Endodermal cell (in vitro differentiated cells): ENCODE measurements at regions not wholly inside any gene's neighbourhood (a gene's known extent, or its start where the extent isn't known, plus 50 kb on each side); places are given as distances from the start of the nearest gene placed in this dataset.

Experiments used
- DNase-seq: peaks from one replicate; pipeline ENCODE4 v3.0.0-alpha.2; 2017
- H3K27ac ChIP-seq: 2 replicates; pipeline ENCODE4 v1.5.1; 2013; ENCODE audit warnings: mild to moderate bottlenecking, low read depth, low read length, moderate library complexity
- H3K27me3 ChIP-seq: 2 replicates; pipeline ENCODE4 v1.6.1; 2013; ENCODE audit warnings: mild to moderate bottlenecking, low read length, moderate library complexity; ENCODE audit not compliant: insufficient read depth, control insufficient read depth, poor library complexity, severe bottlenecking
- H3K36me3 ChIP-seq: 2 replicates; pipeline ENCODE4 v1.7.0; 2013; ENCODE audit warnings: mild to moderate bottlenecking, low read length, moderate library complexity; ENCODE audit not compliant: control insufficient read depth, insufficient read depth
- H3K4me1 ChIP-seq: one replicate; pipeline ENCODE4 v1.7.0; 2013; ENCODE audit warnings: low read length; ENCODE audit not compliant: control insufficient read depth, insufficient read depth
- H3K4me3 ChIP-seq: 2 replicates; pipeline ENCODE4 v1.5.1; 2013; ENCODE audit warnings: mild to moderate bottlenecking, low read length, moderate library complexity
- H3K9ac ChIP-seq: 2 replicates; pipeline ENCODE4 v1.6.1; 2013; ENCODE audit warnings: mild to moderate bottlenecking, low read length, moderate library complexity; ENCODE audit not compliant: poor library complexity, severe bottlenecking; ENCODE audit errors: extremely low read depth
- H3K9me3 ChIP-seq: 2 replicates; pipeline ENCODE4 v1.6.1; 2013; ENCODE audit warnings: mild to moderate bottlenecking, low read length, moderate library complexity; ENCODE audit not compliant: control insufficient read depth
- H3K27ac Mint-ChIP-seq: 2 replicates; pipeline ENCODE4 v1.8.0; 2020; ENCODE audit warnings: mixed read lengths
- H3K27me3 Mint-ChIP-seq: 2 replicates; pipeline ENCODE4 v1.8.0; 2021; ENCODE audit warnings: mild to moderate bottlenecking, mixed read lengths; ENCODE audit not compliant: insufficient read depth
- H3K36me3 Mint-ChIP-seq: 2 replicates; pipeline ENCODE4 v1.8.0; 2020; ENCODE audit warnings: low read depth, mixed read lengths
- H3K4me1 Mint-ChIP-seq: 2 replicates; pipeline ENCODE4 v1.8.0; 2020; ENCODE audit warnings: mixed read lengths
- H3K4me3 Mint-ChIP-seq: 2 replicates; pipeline ENCODE4 v1.8.0; 2020; ENCODE audit warnings: mild to moderate bottlenecking, moderate library complexity, mixed read lengths
- H3K9me3 Mint-ChIP-seq: 2 replicates; pipeline ENCODE4 v1.8.0; 2020; ENCODE audit warnings: mild to moderate bottlenecking, mixed read lengths
- CTCF ChIP-seq: fragments of 200-600 bp; sonication (generic); conservative IDR thresholded peaks from 2 replicates; pipeline ENCODE4 v1.5.0; 2021; ENCODE audit warnings: antibody characterized with exemption, mild to moderate bottlenecking
- WGBS, 2 experiments: methylation state at CpG; one replicate each; pipeline versions ENCODE4 v1.1.5 to v1.1.7; 2013; ENCODE audit warnings: missing lambda C conversion rate in 2 of 2, mixed read lengths in 1 of 2; ENCODE audit not compliant: insufficient coverage in 1 of 2, insufficient read length in 1 of 2; 5-methylcytosine and 5-hydroxymethylcytosine counted together

- Histone ChIP-seq H3K9ac (no peak overlapping the region), H3K4me1 (no peaks in the 10 kb centered on the region), H3K27ac (no peak overlapping the region), H3K27me3 (no peaks in the 10 kb centered on the region), H3K36me3 (no peaks in the 10 kb centered on the region), H3K4me3 (no peak overlapping the region), H3K9me3 (no peaks in the 10 kb centered on the region)
- Mint-ChIP-seq H3K36me3 (no peaks in the 10 kb centered on the region), H3K4me1 (no peaks in the 10 kb centered on the region), H3K27me3 (no peaks in the 10 kb centered on the region), H3K27ac (no peak overlapping the region), H3K4me3 (no peak overlapping the region), H3K9me3 (no peaks in the 10 kb centered on the region)
- 89% methylated on average over 1 of the region's 1 CpG; no CpG with 5 or more reads in 1 of the 2 experiments for WGBS, 2 experiments
- DNase-seq = no peak
- no peak for TF ChIP-seq CTCF
Measured at GRCh38 chr4:178712486-178712885, 1270.2 kb upstream of the AGA start.

DNA sequence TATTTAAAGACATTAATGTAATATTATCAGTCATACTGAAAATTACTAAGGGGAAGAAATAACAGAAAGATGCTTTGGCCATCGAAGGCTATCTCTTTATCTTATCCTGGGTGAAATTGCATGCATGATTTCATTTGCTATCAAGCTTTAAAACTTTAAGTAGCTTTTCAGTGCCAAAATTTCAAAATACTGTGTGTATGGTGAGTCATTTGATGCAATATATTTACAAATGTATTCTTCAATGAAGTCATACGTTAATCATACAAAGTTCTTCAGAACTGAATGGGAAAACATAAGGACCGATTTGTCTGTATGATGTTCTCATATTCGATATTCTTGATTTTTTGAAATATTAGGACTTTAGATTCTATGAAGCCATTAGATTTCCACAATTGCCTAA, 1295.8 kb upstream of the AGA start:
- H3K9me3 Mint-ChIP-seq = no peaks in the 10 kb centered on the region
- H3K4me1 Mint-ChIP-seq = no peaks in the 10 kb centered on the region
- WGBS, 2 experiments = 92 to 97% methylated on average over 4 of the region's 4 CpGs
- Histone ChIP-seq H3K36me3 (no peaks in the 10 kb centered on the region), H3K9me3 (no peaks in the 10 kb centered on the region), H3K4me1 (no peaks in the 10 kb centered on the region), H3K9ac (no peak overlapping the region), H3K27ac (no peak overlapping the region), H3K27me3 (no peaks in the 10 kb centered on the region), H3K4me3 (no peak overlapping the region)
- no peaks in the 10 kb centered on the region for H3K27me3 Mint-ChIP-seq
- no peak overlapping the region for H3K27ac Mint-ChIP-seq
- H3K36me3 Mint-ChIP-seq = no peaks in the 10 kb centered on the region
- no peak for TF ChIP-seq CTCF
- H3K4me3 Mint-ChIP-seq = no peak overlapping the region
- DNase-seq = no peak

- H3K4me1 Mint-ChIP-seq = peaks cover 3% of the 10 kb centered on the region
- no peak overlapping the region for H3K9ac ChIP-seq
- H3K9me3 Mint-ChIP-seq = no peaks in the 10 kb centered on the region
- H3K27ac Mint-ChIP-seq = no peak overlapping the region
- no peak overlapping the region for H3K4me3 ChIP-seq
- H3K4me1 ChIP-seq = no peaks in the 10 kb centered on the region
- no peak for DNase-seq
- H3K36me3 Mint-ChIP-seq = no peaks in the 10 kb centered on the region
- H3K9me3 ChIP-seq = no peaks in the 10 kb centered on the region
- no peaks in the 10 kb centered on the region for H3K27me3 ChIP-seq
- no peak overlapping the region for H3K4me3 Mint-ChIP-seq
- H3K36me3 ChIP-seq = no peaks in the 10 kb centered on the region
- WGBS, 2 experiments = 100% methylated on average over 1 of the region's 1 CpG; no CpG with 5 or more reads in 1 of the 2 experiments
- TF ChIP-seq CTCF = no peak
- no peaks in the 10 kb centered on the region for H3K27me3 Mint-ChIP-seq
- H3K27ac ChIP-seq = no peak overlapping the region
Measured at GRCh38 chr4:178745203-178745602, 1303.0 kb upstream of the AGA start.
